ENCODE measurements at regions not wholly inside any gene's neighbourhood (a gene's known extent, or its start where the extent isn't known, plus 50 kb on each side); places are given as distances from the start of the nearest gene placed in this dataset.

- TF ChIP-seq CTCF (conservative IDR thresholded peaks at IDR 0.05; ENCODE audit: low read length) = peak; percentile 93
- TF ChIP-seq EZH2phosphoT487 (IDR thresholded peaks at IDR 0.05; ENCODE audit: borderline replicate concordance, low read depth, low read length) = no peak
Measured at GRCh38 chr4:104860238-104861123, 286.2 kb upstream of the TET2 start.
